Dendritic cell treated with granulocyte-macrophage colony-stimulating factor and Interleukin-4, amounts not matched to agents 40 ng/mL and 50 ng/mL, for 4 days (primary cell): ENCODE measurements at regions not wholly inside any gene's neighbourhood (a gene's known extent, or its start where the extent isn't known, plus 50 kb on each side); places are given as distances from the start of the nearest gene placed in this dataset.
"Not testable (repeated sequence)": the region's sequence is repeated elsewhere in the genome, so short reads cannot be mapped to it uniquely, and the experiment has no call there.

Source experiments
- H3K27ac Mint-ChIP-seq: one replicate; pipeline ENCODE4 v1.8.0; 2022; ENCODE audit warnings: mild to moderate bottlenecking, mixed read lengths
- H3K27me3 Mint-ChIP-seq: one replicate; pipeline ENCODE4 v1.8.0; 2022; ENCODE audit warnings: mild to moderate bottlenecking, mixed read lengths
- H3K36me3 Mint-ChIP-seq: one replicate; pipeline ENCODE4 v1.8.0; 2022; ENCODE audit warnings: low read depth, mixed read lengths
- H3K4me1 Mint-ChIP-seq: one replicate; pipeline ENCODE4 v1.8.0; 2022; ENCODE audit warnings: low read depth, mixed read lengths
- H3K4me3 Mint-ChIP-seq: one replicate; pipeline ENCODE4 v1.8.0; 2022; ENCODE audit warnings: mild to moderate bottlenecking, moderate library complexity, mixed read lengths
- H3K9me3 Mint-ChIP-seq: one replicate; pipeline ENCODE4 v1.8.0; 2022; ENCODE audit warnings: mixed read lengths
- intact Hi-C: fragments of 100-400 bp; cut with micrococcal nuclease; formaldehyde crosslinking; loops from one replicate; pipeline ENCODE4 v1.15.0; 2022

DNA sequence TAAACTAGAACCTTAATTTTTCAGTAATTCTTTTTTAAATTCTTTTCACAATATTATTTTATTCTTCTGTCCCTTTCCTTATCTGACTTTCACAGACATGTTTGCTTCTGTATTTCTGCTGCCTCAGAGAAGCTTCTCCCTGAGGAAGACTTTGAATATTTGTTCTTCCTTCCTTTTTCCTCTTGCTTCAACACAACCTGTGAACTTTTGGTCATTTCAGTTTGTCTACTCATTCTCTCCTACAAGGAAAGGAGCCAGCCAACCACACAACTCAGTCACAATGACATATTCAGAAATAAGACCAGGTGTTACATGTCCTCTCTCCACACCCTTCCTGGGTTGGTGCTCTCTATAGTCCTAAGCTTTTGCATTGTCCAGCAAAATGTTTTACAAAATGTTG is 310.4 kb downstream of the TFAP2B start:
- Mint-ChIP-seq H3K27me3 (no peaks in the 10 kb centered on the region), H3K9me3 (peaks cover 10% of the 10 kb centered on the region), H3K36me3 (no peaks in the 10 kb centered on the region), H3K4me1 (no peaks in the 10 kb centered on the region), H3K27ac (no peak overlapping the region), H3K4me3 (no peak overlapping the region)
- intact Hi-C loops = no loop called here

- Mint-ChIP-seq H3K4me3 (no peak overlapping the region), H3K36me3 (no peaks in the 10 kb centered on the region), H3K4me1 (no peaks in the 10 kb centered on the region), H3K27me3 (no peaks in the 10 kb centered on the region), H3K9me3 (peaks cover 8% of the 10 kb centered on the region), H3K27ac (no peak overlapping the region)
- intact Hi-C loops = no loop called here
Observed at GRCh38 chr6:51137777-51138176, 319.1 kb downstream of the TFAP2B start.

DNA sequence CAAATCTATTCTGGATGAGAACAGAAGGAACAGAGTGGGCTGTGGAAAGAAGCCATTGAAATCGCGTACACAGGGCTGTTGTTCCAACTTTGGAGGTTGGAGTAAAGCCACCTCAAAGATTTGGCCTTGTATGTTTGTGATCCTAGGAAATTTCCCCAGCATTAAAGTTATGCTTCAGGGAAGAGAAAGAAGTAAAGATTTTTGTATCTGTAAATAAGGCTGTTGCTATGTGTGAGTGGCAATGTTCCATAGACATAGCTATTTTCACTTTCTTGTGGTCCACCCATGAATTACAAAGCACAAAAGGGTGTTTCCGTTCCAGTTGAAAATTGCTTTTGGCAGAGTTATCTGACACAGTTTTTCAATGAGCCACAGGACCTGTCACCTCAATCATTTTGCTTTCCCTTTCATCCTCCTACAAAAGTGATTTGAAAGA is 321.3 kb downstream of the TFAP2B start:
- Mint-ChIP-seq H3K4me3 (no peak overlapping the region), H3K27me3 (no peaks in the 10 kb centered on the region), H3K27ac (no peak overlapping the region), H3K4me1 (no peaks in the 10 kb centered on the region), H3K9me3 (peaks cover 8% of the 10 kb centered on the region), H3K36me3 (no peaks in the 10 kb centered on the region)
- intact Hi-C loops = no loop called here

- Mint-ChIP-seq H3K27ac (no peak overlapping the region), H3K36me3 (no peaks in the 10 kb centered on the region), H3K4me3 (no peak overlapping the region), H3K27me3 (no peaks in the 10 kb centered on the region), H3K4me1 (no peaks in the 10 kb centered on the region), H3K9me3 (peaks cover 8% of the 10 kb centered on the region)
- intact Hi-C loops = no loop called here
Observed at GRCh38 chr6:51141080-51141479, 322.4 kb downstream of the TFAP2B start.

DNA sequence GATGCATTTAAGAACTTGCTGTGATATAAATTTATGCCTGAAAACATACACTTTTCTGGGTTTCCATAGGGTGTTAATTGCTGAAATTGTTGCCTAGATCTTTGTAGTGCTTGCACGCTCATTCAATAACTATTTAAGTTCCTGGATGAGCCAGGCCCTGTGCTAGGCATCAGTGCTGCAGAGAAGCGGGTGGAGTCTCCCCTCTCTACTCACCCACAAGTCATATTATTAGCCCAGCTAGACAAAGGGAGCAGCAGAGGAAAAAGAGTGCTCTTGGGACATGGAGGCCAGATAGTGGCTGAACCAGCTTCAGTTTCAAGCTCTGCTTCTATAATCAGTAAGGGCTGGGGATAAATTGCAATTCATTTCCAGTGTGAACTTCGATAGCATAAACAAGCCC is 329.1 kb downstream of the TFAP2B start:
- Mint-ChIP-seq H3K27me3 (no peaks in the 10 kb centered on the region), H3K9me3 (no peaks in the 10 kb centered on the region)

DNA sequence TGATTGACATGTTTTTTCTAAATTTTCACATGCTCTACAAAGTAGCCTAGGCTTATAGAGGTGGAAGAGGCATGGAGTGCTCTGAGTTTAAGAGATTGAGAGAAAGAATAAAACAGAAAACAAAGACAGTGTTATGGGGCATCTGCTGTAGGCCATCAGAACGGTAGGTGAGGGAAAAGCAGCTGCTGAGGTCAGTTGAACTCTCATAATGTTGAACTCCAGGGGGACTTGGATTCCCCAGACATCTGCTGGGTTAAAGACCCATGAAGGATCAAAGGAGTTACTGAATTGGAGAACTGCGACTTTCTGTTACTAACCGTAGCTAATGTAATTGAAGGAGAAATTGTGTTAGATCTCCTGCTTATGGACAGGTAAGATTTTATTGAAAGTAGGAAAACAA is 333.9 kb downstream of the TFAP2B start:
- intact Hi-C loops = no loop called here
- Mint-ChIP-seq H3K4me1 (no peaks in the 10 kb centered on the region), H3K4me3 (no peak overlapping the region), H3K9me3 (no peaks in the 10 kb centered on the region), H3K27me3 (peaks cover 2% of the 10 kb centered on the region), H3K36me3 (no peaks in the 10 kb centered on the region), H3K27ac (no peak overlapping the region)

More for the DNA sequence above, 329.1 kb downstream of the TFAP2B start:
- Mint-ChIP-seq H3K36me3 (no peaks in the 10 kb centered on the region), H3K4me3 (no peak overlapping the region), H3K27ac (no peak overlapping the region), H3K4me1 (no peaks in the 10 kb centered on the region)
- intact Hi-C loops = no loop called here

- Mint-ChIP-seq H3K4me3 (no peak overlapping the region), H3K36me3 (no peaks in the 10 kb centered on the region), H3K27me3 (peaks cover 2% of the 10 kb centered on the region), H3K4me1 (no peaks in the 10 kb centered on the region), H3K27ac (no peak overlapping the region), H3K9me3 (no peaks in the 10 kb centered on the region)
- intact Hi-C loops = no loop called here
Observed at GRCh38 chr6:51153109-51153508, 334.4 kb downstream of the TFAP2B start.

DNA sequence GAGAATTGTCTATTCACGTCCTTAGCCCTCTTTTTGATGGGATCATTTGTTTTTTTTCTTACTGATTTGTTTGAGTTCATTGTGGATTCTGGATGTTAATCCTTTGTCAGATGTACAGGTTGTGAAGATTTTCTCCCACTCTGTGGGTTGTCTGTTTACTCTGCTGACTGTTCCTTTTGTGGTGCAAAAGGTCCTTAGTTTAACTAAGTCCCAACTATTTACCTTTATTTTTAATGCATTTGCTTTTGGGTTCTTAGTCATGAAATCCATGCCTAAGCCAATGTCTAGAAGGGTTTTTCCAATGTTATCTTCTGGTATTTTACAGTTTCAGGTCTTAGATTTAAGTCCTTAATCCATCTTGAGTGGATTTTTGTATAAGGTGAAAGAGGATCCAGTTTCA is 336.3 kb downstream of the TFAP2B start:
- H3K9me3 Mint-ChIP-seq, H3K27ac Mint-ChIP-seq, H3K27me3 Mint-ChIP-seq, H3K4me3 Mint-ChIP-seq, intact Hi-C loops, H3K36me3 Mint-ChIP-seq, H3K4me1 Mint-ChIP-seq: not testable (repeated sequence)

GRCh38 chr6:51159260-51159659 is 340.6 kb downstream of the TFAP2B start:
- H3K9me3 Mint-ChIP-seq, H3K4me3 Mint-ChIP-seq, H3K4me1 Mint-ChIP-seq, H3K27me3 Mint-ChIP-seq, H3K27ac Mint-ChIP-seq, H3K36me3 Mint-ChIP-seq, intact Hi-C loops: not testable (repeated sequence)

DNA sequence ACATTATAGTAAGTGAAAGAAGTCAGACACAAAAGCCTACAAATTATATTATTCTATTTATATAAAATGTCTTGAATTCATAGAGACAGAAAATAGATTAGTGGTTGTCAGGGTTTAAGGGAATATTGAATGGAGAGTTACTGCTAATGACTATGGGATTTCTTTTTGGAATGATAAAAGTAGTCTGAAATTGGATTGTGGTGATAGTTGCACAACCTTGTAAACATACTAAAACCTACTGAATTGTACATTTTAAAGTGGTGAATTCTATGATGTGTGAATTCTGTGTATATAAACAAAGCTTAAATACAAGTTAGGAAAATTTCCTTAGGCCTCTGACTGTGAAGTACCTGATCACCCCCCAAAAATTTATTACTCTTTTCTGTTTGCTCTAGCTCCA is 343.1 kb downstream of the TFAP2B start:
- Mint-ChIP-seq H3K4me3 (no peak overlapping the region), H3K9me3 (no peaks in the 10 kb centered on the region), H3K36me3 (no peaks in the 10 kb centered on the region), H3K27me3 (no peaks in the 10 kb centered on the region), H3K27ac (no peak overlapping the region), H3K4me1 (no peaks in the 10 kb centered on the region)
- intact Hi-C loops = no loop called here

- Mint-ChIP-seq H3K9me3 (no peaks in the 10 kb centered on the region), H3K27ac (no peak overlapping the region), H3K4me1 (no peaks in the 10 kb centered on the region), H3K36me3 (no peaks in the 10 kb centered on the region), H3K27me3 (no peaks in the 10 kb centered on the region), H3K4me3 (no peak overlapping the region)
- intact Hi-C loops = no loop called here
Observed at GRCh38 chr6:51163843-51164529, 345.3 kb downstream of the TFAP2B start.

DNA sequence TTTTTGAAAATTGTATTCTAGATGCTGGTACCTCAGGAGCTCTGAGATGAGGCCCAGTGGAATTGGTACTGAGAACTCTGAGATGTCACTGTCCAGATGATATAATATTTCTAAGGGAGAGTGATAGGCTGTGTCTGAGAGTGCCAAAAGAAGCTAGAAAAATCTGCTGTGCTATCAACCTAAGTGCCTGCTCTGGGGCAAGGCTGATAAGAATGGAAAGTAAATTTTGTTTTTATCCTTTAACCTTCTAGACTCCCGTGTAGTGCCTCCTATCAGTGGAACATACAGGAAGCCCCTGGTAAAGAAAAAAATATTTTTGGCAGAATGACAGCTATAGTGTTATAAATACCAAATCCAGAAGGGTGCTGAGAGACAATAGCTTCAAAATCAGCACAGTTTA is 348.2 kb downstream of the TFAP2B start:
- H3K27ac Mint-ChIP-seq = no peak overlapping the region
- H3K4me3 Mint-ChIP-seq = no peak overlapping the region
- no peaks in the 10 kb centered on the region for H3K4me1 Mint-ChIP-seq
- no peaks in the 10 kb centered on the region for H3K9me3 Mint-ChIP-seq
- no peaks in the 10 kb centered on the region for H3K36me3 Mint-ChIP-seq
- intact Hi-C loops = no loop called here
- H3K27me3 Mint-ChIP-seq = no peaks in the 10 kb centered on the region

- intact Hi-C loops = no loop called here
- Mint-ChIP-seq H3K4me3 (no peak overlapping the region), H3K36me3 (no peaks in the 10 kb centered on the region), H3K27ac (no peak overlapping the region), H3K27me3 (no peaks in the 10 kb centered on the region), H3K9me3 (no peaks in the 10 kb centered on the region), H3K4me1 (no peaks in the 10 kb centered on the region)
Observed at GRCh38 chr6:51167468-51167867, 348.8 kb downstream of the TFAP2B start.

- no peak overlapping the region for H3K27ac Mint-ChIP-seq
- H3K9me3 Mint-ChIP-seq = no peaks in the 10 kb centered on the region
- no peaks in the 10 kb centered on the region for H3K4me1 Mint-ChIP-seq
- intact Hi-C loops = no loop called here
- no peak overlapping the region for H3K4me3 Mint-ChIP-seq
- no peaks in the 10 kb centered on the region for H3K36me3 Mint-ChIP-seq
- peaks cover 4% of the 10 kb centered on the region for H3K27me3 Mint-ChIP-seq
Observed at GRCh38 chr6:51182827-51183226, 364.2 kb downstream of the TFAP2B start.

- no peaks in the 10 kb centered on the region for H3K36me3 Mint-ChIP-seq
- H3K4me1 Mint-ChIP-seq = no peaks in the 10 kb centered on the region
- H3K4me3 Mint-ChIP-seq = no peak overlapping the region
- intact Hi-C loops = no loop called here
- peaks cover 2% of the 10 kb centered on the region for H3K27me3 Mint-ChIP-seq
- H3K27ac Mint-ChIP-seq = no peak overlapping the region
- H3K9me3 Mint-ChIP-seq = no peaks in the 10 kb centered on the region
Observed at GRCh38 chr6:51184046-51184445, 365.4 kb downstream of the TFAP2B start.
